ENCODE measurements at regions not wholly inside any gene's neighbourhood (a gene's known extent, or its start where the extent isn't known, plus 50 kb on each side); places are given as distances from the start of the nearest gene placed in this dataset.

DNA sequence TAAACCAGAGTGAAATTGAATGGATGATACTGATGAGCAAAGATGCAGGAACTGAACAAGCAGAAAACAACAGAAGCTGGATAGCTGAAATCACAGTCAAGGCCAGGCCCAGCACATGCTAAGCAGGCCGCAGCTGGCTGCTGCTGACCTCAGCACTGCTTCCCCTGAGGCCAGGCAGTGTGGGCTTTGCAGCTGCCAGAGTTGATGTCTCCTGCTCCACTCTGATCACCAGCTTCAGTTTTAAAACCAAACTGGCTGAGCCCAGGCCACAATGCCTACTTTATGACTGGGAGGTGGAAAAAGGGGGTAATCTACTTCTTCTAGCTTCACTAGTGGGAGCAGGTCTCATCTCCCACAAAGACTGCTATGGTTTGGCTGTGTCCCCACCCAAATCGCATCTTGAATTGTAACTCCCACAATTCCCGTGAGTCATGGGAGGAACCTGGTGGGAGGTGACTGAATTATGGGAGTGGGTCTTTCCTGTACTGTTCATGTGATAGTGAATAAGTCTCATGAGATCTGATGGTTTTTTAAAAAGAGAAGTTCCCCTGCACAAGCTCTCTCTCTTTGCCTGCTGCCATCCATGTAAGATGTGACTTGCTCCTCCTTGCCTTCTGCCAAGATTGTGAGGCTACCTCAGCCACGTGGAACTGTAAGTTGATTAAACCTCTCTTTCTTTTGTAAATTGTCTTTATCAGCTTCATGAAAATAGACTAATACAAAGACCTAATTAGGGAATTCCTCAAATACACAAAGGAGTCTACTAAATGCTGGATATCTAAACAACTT lies 136.4 kb upstream of the ITGB1 start:
- H4K5ac ChIP-seq (ENCODE audit: insufficient read length, low read depth, low read length) = no peak overlapping the region
- no peaks in the 10 kb centered on the region for H4K20me1 ChIP-seq (replicated peaks in 1 of 2; ENCODE audit: control insufficient read depth in 1 of 2, insufficient read depth in 2 of 2, low read length in 2 of 2)
- no peak overlapping the region for H3K18ac ChIP-seq (ENCODE audit: extremely low read depth, low read length)
- H2BK12ac ChIP-seq (ENCODE audit: low read depth, low read length) = no peak overlapping the region
- H3K79me1 ChIP-seq (ENCODE audit: low read depth, low read length) = no peaks in the 10 kb centered on the region
- no peak overlapping the region for H3K27ac ChIP-seq (ENCODE audit: low read depth, low read length)
- H2BK15ac ChIP-seq (ENCODE audit: low read length) = no peak overlapping the region
- no peak for DNase-seq (ENCODE audit: low read depth in 1 of 2, low spot score in 2 of 2)
- H4K8ac ChIP-seq (ENCODE audit: extremely low read depth, insufficient read depth, low read length) = no peak overlapping the region
- no peak overlapping the region for H3K14ac ChIP-seq (ENCODE audit: insufficient read length)
- H3K9ac ChIP-seq (replicated peaks in 1 of 4; ENCODE audit: extremely low read depth in 1 of 4, low read depth in 3 of 4, low read length in 3 of 4) = no peak overlapping the region
- no peak for FAIRE-seq
- H3K36me3 ChIP-seq (ENCODE audit: control insufficient read depth in 2 of 4, insufficient read depth in 4 of 4, low read length in 3 of 4) = peaks cover 0 to 12% (median 5%) of the 10 kb centered on the region in 4 experiments; a peak in 3 of 8 replicates
- H2AFZ ChIP-seq (ENCODE audit: low read length) = no peak overlapping the region
- POLR2A ChIA-PET (ENCODE audit: partially characterized antibody) = no interaction called here
- H2BK20ac ChIP-seq (ENCODE audit: low read length) = no peak overlapping the region
- no peaks in the 10 kb centered on the region for H3K27me3 ChIP-seq (replicated peaks in 1 of 4; ENCODE audit: control insufficient read depth in 3 of 4, extremely low read depth in 1 of 4, insufficient read depth in 3 of 4, low read length in 3 of 4)
- CTCF ChIA-PET (ENCODE audit: partially characterized antibody) = interaction anchor here (1.1 to 3.5 kb wide), 5 partner anchors 12 to 27 kb away, joined by 3 to 14 read pairs (median 4); no protein-coding TSS in a partner anchor
- peaks cover 18 to 25% of the 10 kb centered on the region in 2 experiments for H3K9me3 ChIP-seq (ENCODE audit: insufficient read depth in 2 of 2, low read depth in 1 of 2, low read length in 1 of 2)
- no peak overlapping the region for H3K56ac ChIP-seq (replicated peaks; ENCODE audit: insufficient read length, low read depth, low read length)
- WGBS, 2 experiments (ENCODE audit: extremely low coverage in 1 of 2, insufficient coverage in 1 of 2, insufficient read length in 1 of 2, insufficient replicate concordance in 2 of 2, low coverage in 1 of 2, low lambda C conversion rate in 2 of 2, missing lambda C conversion rate in 1 of 2) = 90% methylated on average over 4 of the region's 4 CpGs; no CpG with 5 or more reads in 1 of the 2 experiments
- no peak overlapping the region for H3K4me2 ChIP-seq (ENCODE audit: insufficient read depth in 1 of 2, low read depth in 2 of 2, low read length in 2 of 2)
- no peak overlapping the region for H2BK5ac ChIP-seq (ENCODE audit: low read depth, low read length)
- no peak overlapping the region for H4K91ac ChIP-seq (replicated peaks; ENCODE audit: insufficient read length, low read length)
- no peak overlapping the region for H3K4me3 ChIP-seq (ENCODE audit: extremely low read depth in 1 of 4, insufficient read depth in 2 of 4, low read depth in 3 of 4, low read length in 4 of 4)
- no peak overlapping the region for H3K4ac ChIP-seq (replicated peaks; ENCODE audit: insufficient read length, low read depth, low read length)
- no peak overlapping the region for H2BK120ac ChIP-seq (replicated peaks; ENCODE audit: low read depth, low read length)
- peaks cover 0 to 3% (median 0%) of the 10 kb centered on the region in 4 experiments; a peak in 1 of 7 replicates for H3K4me1 ChIP-seq (replicated peaks in 1 of 4; ENCODE audit: control insufficient read depth in 3 of 4, insufficient read depth in 4 of 4, low read length in 3 of 4)
- no peaks in the 10 kb centered on the region for H3K79me2 ChIP-seq (ENCODE audit: control insufficient read depth in 1 of 2, insufficient read depth in 2 of 2, low read length in 2 of 2)
- H3K23me2 ChIP-seq (ENCODE audit: low read depth, low read length) = no peaks in the 10 kb centered on the region
- no peak overlapping the region for H3K23ac ChIP-seq (ENCODE audit: insufficient read length)
- H2AK5ac ChIP-seq (ENCODE audit: low read depth, low read length) = peak overlapping the region; percentile 66; the same call in 1 of the 2 replicates
- TF ChIP-seq GTF2F1 (IDR thresholded peaks at IDR 0.05; ENCODE audit: borderline replicate concordance, low read depth, low read length) (no peak), BACH1 (IDR thresholded peaks at IDR 0.05; ENCODE audit: low read length) (no peak), EP300 (IDR thresholded peaks at IDR 0.05; ENCODE audit: borderline replicate concordance in 1 of 2, low read depth in 2 of 2, low read length in 2 of 2) (no peak), SP4 (IDR thresholded peaks at IDR 0.05; ENCODE audit: low read length) (no peak), KDM1A (IDR thresholded peaks at IDR 0.05; ENCODE audit: borderline replicate concordance, low read length) (no peak), FOSL1 (IDR thresholded peaks at IDR 0.05; ENCODE audit: insufficient read depth, low read depth, low read length) (no peak), NANOG (IDR thresholded peaks at IDR 0.05; ENCODE audit: insufficient read depth, low read depth, low read length, poor library complexity, severe bottlenecking) (no peak), CEBPB (IDR thresholded peaks at IDR 0.05; ENCODE audit: low read depth, low read length) (no peak), MAFK (IDR thresholded peaks at IDR 0.05; ENCODE audit: low read depth, low read length) (no peak), CBX8 (IDR thresholded peaks at IDR 0.05; ENCODE audit: borderline replicate concordance, low read depth, low read length) (no peak), SIX5 (IDR thresholded peaks at IDR 0.05; ENCODE audit: low read depth, low read length) (no peak)
- TF ChIP-seq, protein P1, sequence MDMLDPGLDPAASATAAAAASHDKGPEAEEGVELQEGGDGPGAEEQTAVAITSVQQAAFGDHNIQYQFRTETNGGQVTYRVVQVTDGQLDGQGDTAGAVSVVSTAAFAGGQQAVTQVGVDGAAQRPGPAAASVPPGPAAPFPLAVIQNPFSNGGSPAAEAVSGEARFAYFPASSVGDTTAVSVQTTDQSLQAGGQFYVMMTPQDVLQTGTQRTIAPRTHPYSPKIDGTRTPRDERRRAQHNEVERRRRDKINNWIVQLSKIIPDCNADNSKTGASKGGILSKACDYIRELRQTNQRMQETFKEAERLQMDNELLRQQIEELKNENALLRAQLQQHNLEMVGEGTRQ (IDR thresholded peaks at IDR 0.05; ENCODE audit: low read length) = no peak

Data from H1 (cell line).